Nephron progenitor cell (in vitro differentiated cells): ENCODE measurements at regions not wholly inside any gene's neighbourhood (a gene's known extent, or its start where the extent isn't known, plus 50 kb on each side); places are given as distances from the start of the nearest gene placed in this dataset.
"Not testable (repeated sequence)": the region's sequence is repeated elsewhere in the genome, so short reads cannot be mapped to it uniquely, and the experiment has no call there.

Experiments used
- DNase-seq: peaks from one replicate; pipeline ENCODE4 v3.0.0; 2021
- H3K27ac Mint-ChIP-seq: 2 replicates; pipeline ENCODE4 v1.8.0; 2021; ENCODE audit warnings: mild to moderate bottlenecking, moderate library complexity, mixed read lengths
- H3K27me3 Mint-ChIP-seq: 2 replicates; pipeline ENCODE4 v1.8.0; 2021; ENCODE audit warnings: mild to moderate bottlenecking, low read depth, mixed read lengths; ENCODE audit not compliant: poor library complexity
- H3K36me3 Mint-ChIP-seq: 2 replicates; pipeline ENCODE4 v1.8.0; 2021; ENCODE audit warnings: low read depth, mixed read lengths
- H3K4me1 Mint-ChIP-seq: 2 replicates; pipeline ENCODE4 v1.8.0; 2021; ENCODE audit warnings: mixed read lengths
- H3K4me3 Mint-ChIP-seq: 2 replicates; pipeline ENCODE4 v1.8.0; 2021; ENCODE audit warnings: mild to moderate bottlenecking, moderate library complexity, mixed read lengths
- H3K9me3 Mint-ChIP-seq: 2 replicates; pipeline ENCODE4 v1.8.0; 2021; ENCODE audit warnings: mild to moderate bottlenecking, moderate library complexity, mixed read lengths
- TF ChIP-seq, protein P1 (sequence below): fragments of 200-600 bp; sonication (generic); IDR thresholded peaks from 2 replicates; pipeline ENCODE4 v1.5.0; 2021; ENCODE audit warnings: antibody characterized with exemption

DNA sequence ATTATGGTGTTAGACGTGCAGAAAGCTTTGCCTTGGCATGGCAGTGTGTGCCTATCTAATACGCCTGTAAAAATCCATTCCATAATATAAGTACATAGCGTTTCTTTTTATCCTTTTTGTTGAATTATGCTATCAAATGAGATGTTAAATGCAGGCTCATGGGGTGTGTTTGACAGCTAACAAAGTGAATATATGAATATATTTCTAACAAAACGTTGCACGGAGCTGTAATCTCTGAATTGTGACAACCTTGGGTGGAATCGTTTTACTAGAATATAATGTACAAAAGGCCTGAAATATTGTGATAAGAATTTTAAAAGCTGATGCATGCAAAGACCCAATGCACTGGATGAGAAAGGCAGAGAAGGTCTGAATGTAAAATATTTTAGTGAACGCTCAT, 763.7 kb upstream of the TMEM132C start:
- peaks cover 12% of the 10 kb centered on the region for H3K27me3 Mint-ChIP-seq
- H3K36me3 Mint-ChIP-seq, result no peaks in the 10 kb centered on the region
- no peak for DNase-seq
- H3K27ac Mint-ChIP-seq, result no peak overlapping the region
- peaks cover 3% of the 10 kb centered on the region for H3K9me3 Mint-ChIP-seq
- H3K4me1 Mint-ChIP-seq, result peaks cover 5% of the 10 kb centered on the region
- TF ChIP-seq, protein P1, sequence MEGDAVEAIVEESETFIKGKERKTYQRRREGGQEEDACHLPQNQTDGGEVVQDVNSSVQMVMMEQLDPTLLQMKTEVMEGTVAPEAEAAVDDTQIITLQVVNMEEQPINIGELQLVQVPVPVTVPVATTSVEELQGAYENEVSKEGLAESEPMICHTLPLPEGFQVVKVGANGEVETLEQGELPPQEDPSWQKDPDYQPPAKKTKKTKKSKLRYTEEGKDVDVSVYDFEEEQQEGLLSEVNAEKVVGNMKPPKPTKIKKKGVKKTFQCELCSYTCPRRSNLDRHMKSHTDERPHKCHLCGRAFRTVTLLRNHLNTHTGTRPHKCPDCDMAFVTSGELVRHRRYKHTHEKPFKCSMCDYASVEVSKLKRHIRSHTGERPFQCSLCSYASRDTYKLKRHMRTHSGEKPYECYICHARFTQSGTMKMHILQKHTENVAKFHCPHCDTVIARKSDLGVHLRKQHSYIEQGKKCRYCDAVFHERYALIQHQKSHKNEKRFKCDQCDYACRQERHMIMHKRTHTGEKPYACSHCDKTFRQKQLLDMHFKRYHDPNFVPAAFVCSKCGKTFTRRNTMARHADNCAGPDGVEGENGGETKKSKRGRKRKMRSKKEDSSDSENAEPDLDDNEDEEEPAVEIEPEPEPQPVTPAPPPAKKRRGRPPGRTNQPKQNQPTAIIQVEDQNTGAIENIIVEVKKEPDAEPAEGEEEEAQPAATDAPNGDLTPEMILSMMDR, result no peak
- H3K4me3 Mint-ChIP-seq, result no peak overlapping the region

DNA sequence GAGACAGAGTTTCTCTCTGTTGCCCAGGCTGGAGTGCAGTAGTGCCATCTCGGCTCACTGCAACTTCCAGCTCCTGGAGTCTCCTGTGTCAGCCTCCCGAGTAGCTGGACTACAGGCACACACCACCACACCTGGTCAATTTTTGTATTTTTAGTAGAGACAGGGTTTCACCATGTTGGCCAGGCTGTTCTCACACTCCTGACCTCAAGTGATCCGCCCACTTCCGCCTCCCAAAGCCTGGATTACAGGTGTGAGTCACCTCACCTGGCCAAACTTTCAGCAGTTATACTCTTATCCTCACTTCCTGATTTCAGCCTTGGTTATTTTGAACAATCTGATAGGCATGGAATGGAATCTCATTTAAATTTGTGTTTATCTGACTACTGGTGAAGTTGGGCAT, 763.0 kb upstream of the TMEM132C start:
- H3K27me3 Mint-ChIP-seq, result peaks cover 12% of the 10 kb centered on the region
- not testable (repeated sequence) for H3K4me3 Mint-ChIP-seq, H3K9me3 Mint-ChIP-seq, H3K36me3 Mint-ChIP-seq, H3K4me1 Mint-ChIP-seq, H3K27ac Mint-ChIP-seq, DNase-seq

DNA sequence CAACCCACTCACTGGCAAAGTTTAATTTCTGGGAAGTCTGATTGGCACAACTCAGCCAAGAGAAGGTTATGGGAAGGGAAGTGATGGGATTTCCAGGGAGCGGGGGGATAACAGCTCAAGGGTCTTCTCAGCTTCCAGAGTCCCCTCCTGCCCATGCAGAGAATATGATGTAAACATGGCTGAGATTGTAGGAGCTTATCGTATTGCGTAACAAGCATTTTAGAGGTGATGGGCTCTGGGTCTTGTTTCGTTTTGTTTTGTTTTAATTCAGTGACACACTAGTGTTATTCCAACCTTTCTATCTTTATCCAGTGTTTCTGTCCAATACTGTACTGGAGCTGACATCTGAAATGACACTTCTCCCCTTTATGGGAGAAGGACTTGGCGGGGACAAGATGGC, 762.1 kb upstream of the TMEM132C start:
- TF ChIP-seq, protein P1, result no peak
- H3K27ac Mint-ChIP-seq, result no peak overlapping the region
- no peaks in the 10 kb centered on the region for H3K36me3 Mint-ChIP-seq
- DNase-seq, result no peak
- H3K4me3 Mint-ChIP-seq, result no peak overlapping the region
- peaks cover 6% of the 10 kb centered on the region for H3K27me3 Mint-ChIP-seq
- peaks cover 3% of the 10 kb centered on the region for H3K9me3 Mint-ChIP-seq
- peaks cover 5% of the 10 kb centered on the region for H3K4me1 Mint-ChIP-seq

DNA sequence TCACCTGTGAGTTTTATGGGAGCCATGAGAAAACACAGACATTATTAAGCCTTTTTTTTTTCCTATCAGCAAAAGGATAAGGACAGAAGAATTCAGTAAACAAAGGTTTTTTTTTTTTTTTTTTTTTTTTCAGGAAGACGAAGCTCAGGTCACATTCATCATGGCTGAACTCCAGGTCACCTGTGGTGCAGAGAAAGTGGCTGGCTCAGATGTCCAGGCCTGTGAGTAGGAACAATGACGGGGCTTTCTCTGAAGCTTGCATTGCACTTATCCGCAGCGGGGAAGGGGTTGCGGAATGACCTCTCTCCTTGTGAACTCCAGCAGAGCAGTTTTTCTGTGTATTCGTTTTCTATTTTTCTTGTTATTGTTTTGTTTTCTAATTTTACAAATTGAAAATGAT, 759.6 kb upstream of the TMEM132C start:
- DNase-seq, result no peak
- H3K9me3 Mint-ChIP-seq, result peaks cover 3% of the 10 kb centered on the region
- no peak overlapping the region for H3K27ac Mint-ChIP-seq
- H3K27me3 Mint-ChIP-seq, result no peaks in the 10 kb centered on the region
- TF ChIP-seq, protein P1, result no peak
- H3K4me1 Mint-ChIP-seq, result peaks cover 5% of the 10 kb centered on the region
- no peaks in the 10 kb centered on the region for H3K36me3 Mint-ChIP-seq
- H3K4me3 Mint-ChIP-seq, result no peak overlapping the region

DNA sequence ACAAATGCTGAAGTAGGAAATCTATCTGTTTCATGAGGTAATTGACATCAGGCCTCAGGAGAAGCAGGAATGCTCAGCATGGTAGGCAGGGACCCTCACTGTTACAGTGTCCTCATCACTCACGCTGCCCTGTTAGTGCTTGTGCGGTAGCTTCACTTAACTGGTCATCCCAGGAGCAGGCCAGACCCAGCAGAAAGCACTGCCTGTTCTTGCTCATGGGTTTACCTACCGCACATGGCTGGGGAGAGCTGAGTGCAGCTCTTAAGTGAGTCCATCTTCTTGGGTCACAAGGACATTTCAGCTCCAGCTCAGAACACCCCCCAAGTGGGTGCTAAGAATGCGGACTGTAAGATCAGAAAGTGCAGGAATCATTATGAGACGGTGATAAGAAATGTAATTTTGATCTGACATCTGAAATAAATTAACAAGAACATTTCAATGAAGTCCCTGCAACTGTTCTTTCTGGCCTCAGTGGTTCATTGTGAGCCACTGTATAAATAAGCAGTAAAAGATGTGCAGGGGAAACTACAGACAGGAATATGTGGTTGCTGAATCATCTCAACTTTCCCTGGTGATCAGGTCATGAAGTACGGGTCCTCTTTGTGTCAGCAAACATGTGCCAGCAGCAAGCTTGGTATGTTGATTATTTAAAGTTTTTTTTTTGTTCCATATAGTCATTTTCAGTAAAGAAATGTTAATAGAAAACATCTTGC, 757.7 kb upstream of the TMEM132C start:
- Mint-ChIP-seq H3K36me3 (no peaks in the 10 kb centered on the region), H3K4me3 (no peak overlapping the region), H3K9me3 (peaks cover 3% of the 10 kb centered on the region), H3K27me3 (peaks cover 7% of the 10 kb centered on the region), H3K4me1 (peaks cover 5% of the 10 kb centered on the region), H3K27ac (no peak overlapping the region)
- DNase-seq, result no peak
- TF ChIP-seq, protein P1, result no peak

DNA sequence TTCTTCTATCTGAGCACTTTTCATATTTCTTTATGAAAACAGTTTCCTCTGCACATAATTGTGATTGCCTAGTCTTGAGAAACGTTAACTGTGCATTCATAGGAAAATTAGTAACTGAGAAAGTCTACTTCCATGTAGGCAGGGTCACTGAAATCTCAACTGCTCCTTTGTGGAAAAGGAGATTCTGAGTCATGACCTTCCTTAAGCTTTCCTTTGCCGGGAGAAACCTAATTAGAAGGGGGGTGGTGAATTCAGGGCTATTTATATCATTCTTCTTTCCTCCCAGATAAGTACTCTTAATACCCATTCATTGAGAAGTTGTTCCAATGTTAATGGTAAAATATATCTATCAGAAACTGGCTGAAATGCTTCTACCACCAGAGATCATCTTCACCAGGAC, 751.0 kb upstream of the TMEM132C start:
- H3K4me1 Mint-ChIP-seq, result no peaks in the 10 kb centered on the region
- H3K27ac Mint-ChIP-seq, result no peak overlapping the region
- DNase-seq, result no peak
- TF ChIP-seq, protein P1, result no peak
- H3K36me3 Mint-ChIP-seq, result no peaks in the 10 kb centered on the region
- H3K27me3 Mint-ChIP-seq, result peaks cover 11% of the 10 kb centered on the region
- no peaks in the 10 kb centered on the region for H3K9me3 Mint-ChIP-seq
- H3K4me3 Mint-ChIP-seq, result no peak overlapping the region
